IPS-20b (cell line): ENCODE measurements at regions not wholly inside any gene's neighbourhood (a gene's known extent, or its start where the extent isn't known, plus 50 kb on each side); places are given as distances from the start of the nearest gene placed in this dataset.

Experiments
- H3K27ac ChIP-seq: one replicate; pipeline ENCODE4 v1.5.1; 2013; ENCODE audit warnings: low read length
- H3K27me3 ChIP-seq: 2 replicates; pipeline ENCODE4 v1.6.1; 2013; ENCODE audit warnings: mild to moderate bottlenecking, low read length, inconsistent platforms; ENCODE audit not compliant: insufficient read depth
- H3K36me3 ChIP-seq: 2 replicates; pipeline ENCODE4 v1.6.1; 2013; ENCODE audit warnings: low read depth, mild to moderate bottlenecking, inconsistent platforms, low read length, moderate library complexity; ENCODE audit not compliant: insufficient read depth
- H3K4me1 ChIP-seq: 2 replicates; pipeline ENCODE4 v1.6.1; 2013; ENCODE audit warnings: mild to moderate bottlenecking, control low read depth, inconsistent platforms, low read length, moderate library complexity; ENCODE audit not compliant: insufficient read depth
- H3K4me3 ChIP-seq: 2 replicates; pipeline ENCODE4 v1.5.1; 2013; ENCODE audit warnings: mild to moderate bottlenecking, low read length, inconsistent platforms
- H3K9ac ChIP-seq: 2 replicates; pipeline ENCODE4 v1.6.1; 2013; ENCODE audit warnings: low read depth, mild to moderate bottlenecking, inconsistent platforms, low read length, moderate library complexity
- H3K9me3 ChIP-seq: 2 replicates; pipeline ENCODE4 v1.6.1; 2013; ENCODE audit warnings: mild to moderate bottlenecking, low read depth, low read length, inconsistent platforms; ENCODE audit not compliant: insufficient read depth

- no peak overlapping the region for H3K9ac ChIP-seq
- no peaks in the 10 kb centered on the region for H3K4me1 ChIP-seq
- H3K9me3 ChIP-seq = no peaks in the 10 kb centered on the region
- H3K36me3 ChIP-seq = no peaks in the 10 kb centered on the region
- H3K27ac ChIP-seq = no peak overlapping the region
- H3K4me3 ChIP-seq = no peak overlapping the region
- no peaks in the 10 kb centered on the region for H3K27me3 ChIP-seq
Measured at GRCh38 chr18:72063001-72063400, 481.1 kb downstream of the CBLN2 start.

GRCh38 chr18:72058851-72059250 is 485.3 kb downstream of the CBLN2 start:
- H3K9ac ChIP-seq = no peak overlapping the region
- H3K27ac ChIP-seq = no peak overlapping the region
- H3K27me3 ChIP-seq = no peaks in the 10 kb centered on the region
- no peak overlapping the region for H3K4me3 ChIP-seq
- no peaks in the 10 kb centered on the region for H3K4me1 ChIP-seq
- H3K36me3 ChIP-seq = no peaks in the 10 kb centered on the region
- H3K9me3 ChIP-seq = no peaks in the 10 kb centered on the region

- Histone ChIP-seq H3K9me3 (no peaks in the 10 kb centered on the region), H3K4me3 (no peak overlapping the region), H3K36me3 (no peaks in the 10 kb centered on the region), H3K4me1 (no peaks in the 10 kb centered on the region), H3K27me3 (no peaks in the 10 kb centered on the region), H3K27ac (no peak overlapping the region), H3K9ac (no peak overlapping the region)
Measured at GRCh38 chr18:72056171-72056570, 488.0 kb downstream of the CBLN2 start.

GRCh38 chr18:72041313-72042032 is 502.7 kb downstream of the CBLN2 start:
- Histone ChIP-seq H3K36me3 (no peaks in the 10 kb centered on the region), H3K27ac (no peak overlapping the region), H3K27me3 (no peaks in the 10 kb centered on the region), H3K9ac (no peak overlapping the region), H3K4me1 (peaks cover 4% of the 10 kb centered on the region; the same call in 1 of the 2 replicates), H3K9me3 (no peaks in the 10 kb centered on the region), H3K4me3 (no peak overlapping the region)

- Histone ChIP-seq H3K27me3 (no peaks in the 10 kb centered on the region), H3K9ac (no peak overlapping the region), H3K36me3 (no peaks in the 10 kb centered on the region), H3K4me1 (no peaks in the 10 kb centered on the region), H3K4me3 (no peak overlapping the region), H3K27ac (no peak overlapping the region), H3K9me3 (no peaks in the 10 kb centered on the region)
Measured at GRCh38 chr18:72013427-72013850, 530.7 kb downstream of the CBLN2 start.

GRCh38 chr18:71998547-71999097 is 545.5 kb downstream of the CBLN2 start:
- Histone ChIP-seq H3K36me3 (no peaks in the 10 kb centered on the region), H3K9ac (no peak overlapping the region), H3K4me3 (no peak overlapping the region), H3K27me3 (no peaks in the 10 kb centered on the region), H3K4me1 (no peaks in the 10 kb centered on the region), H3K27ac (no peak overlapping the region), H3K9me3 (no peaks in the 10 kb centered on the region)

GRCh38 chr18:71995904-71996465 is 548.2 kb downstream of the CBLN2 start:
- no peaks in the 10 kb centered on the region for H3K4me1 ChIP-seq

GRCh38 chr18:71994273-71994672 is 549.9 kb downstream of the CBLN2 start:
- Histone ChIP-seq H3K4me3 (no peak overlapping the region), H3K27ac (no peak overlapping the region), H3K9me3 (no peaks in the 10 kb centered on the region), H3K9ac (no peak overlapping the region), H3K4me1 (no peaks in the 10 kb centered on the region), H3K27me3 (no peaks in the 10 kb centered on the region), H3K36me3 (no peaks in the 10 kb centered on the region)

More at GRCh38 chr18:71995904-71996465, 548.2 kb downstream of the CBLN2 start:
- Histone ChIP-seq H3K36me3 (no peaks in the 10 kb centered on the region), H3K27me3 (no peaks in the 10 kb centered on the region), H3K9ac (no peak overlapping the region), H3K27ac (no peak overlapping the region), H3K4me3 (no peak overlapping the region), H3K9me3 (no peaks in the 10 kb centered on the region)

GRCh38 chr18:71989616-71990015 is 554.5 kb downstream of the CBLN2 start:
- H3K27me3 ChIP-seq = no peaks in the 10 kb centered on the region
- H3K36me3 ChIP-seq = no peaks in the 10 kb centered on the region
- H3K4me1 ChIP-seq = no peaks in the 10 kb centered on the region
- H3K9me3 ChIP-seq = no peaks in the 10 kb centered on the region
- H3K4me3 ChIP-seq = no peak overlapping the region
- no peak overlapping the region for H3K9ac ChIP-seq
- H3K27ac ChIP-seq = no peak overlapping the region

GRCh38 chr18:71986351-71987050 is 557.6 kb downstream of the CBLN2 start:
- Histone ChIP-seq H3K4me3 (no peak overlapping the region), H3K4me1 (no peaks in the 10 kb centered on the region), H3K27ac (no peak overlapping the region), H3K9me3 (no peaks in the 10 kb centered on the region; the same call in 1 of the 2 replicates), H3K27me3 (no peaks in the 10 kb centered on the region), H3K36me3 (no peaks in the 10 kb centered on the region), H3K9ac (no peak overlapping the region)

- Histone ChIP-seq H3K9me3 (no peaks in the 10 kb centered on the region), H3K36me3 (no peaks in the 10 kb centered on the region), H3K4me3 (no peak overlapping the region), H3K27me3 (no peaks in the 10 kb centered on the region), H3K27ac (no peak overlapping the region), H3K4me1 (no peaks in the 10 kb centered on the region), H3K9ac (no peak overlapping the region)
Measured at GRCh38 chr18:71976744-71977143, 567.4 kb downstream of the CBLN2 start.
